H1 (cell line): ENCODE measurements at regions not wholly inside any gene's neighbourhood (a gene's known extent, or its start where the extent isn't known, plus 50 kb on each side); places are given as distances from the start of the nearest gene placed in this dataset.

Experiments used
- CTCF ChIA-PET: fragments of 300-600 bp; sonication (Branson Sonifier 250); formaldehyde crosslinking; loops from one replicate; lab custom pipeline; 2021; ENCODE audit not compliant: partially characterized antibody; lab: Charles Lee
- POLR2A ChIA-PET: fragments of 300-600 bp; sonication (Branson Sonifier 250); formaldehyde crosslinking; loops from one replicate; lab custom pipeline; 2021; ENCODE audit warnings: inconsistent platforms; ENCODE audit not compliant: partially characterized antibody; lab: Charles Lee
- DNase-seq, 2 experiments: peaks; one replicate each; pipeline versions ENCODE4 v3.0.0 to v3.0.0-alpha.2; 2010 to 2022; ENCODE audit warnings: low spot score in 2 of 2, low read depth in 1 of 2, mixed read lengths in 1 of 2
- FAIRE-seq: peaks from 2 replicates; lab custom pipeline; 2011; peaks lifted over from hg19 to GRCh38; lab: Jason Lieb, UNC
- H2AFZ ChIP-seq: 2 replicates; pipeline ENCODE4 v1.8.1; 2012; ENCODE audit warnings: low read length, inconsistent platforms
- H2AK5ac ChIP-seq: 2 replicates; pipeline ENCODE4 v1.6.1; 2013; ENCODE audit warnings: low read depth, low read length
- H2BK120ac ChIP-seq: replicated peaks from 2 replicates; pipeline ENCODE3; 2013; ENCODE audit warnings: low read depth, low read length, inconsistent platforms
- H2BK12ac ChIP-seq: 2 replicates; pipeline ENCODE4 v1.6.1; 2013; ENCODE audit warnings: low read depth, low read length
- H2BK15ac ChIP-seq: 2 replicates; pipeline ENCODE4 v1.6.1; 2013; ENCODE audit warnings: low read length
- H2BK20ac ChIP-seq: 2 replicates; pipeline ENCODE4 v1.6.1; 2013; ENCODE audit warnings: low read length
- H2BK5ac ChIP-seq: 2 replicates; pipeline ENCODE4 v1.6.1; 2013; ENCODE audit warnings: low read depth, low read length
- H3K14ac ChIP-seq: 2 replicates; pipeline ENCODE4 v1.6.1; 2013; ENCODE audit warnings: inconsistent platforms; ENCODE audit not compliant: insufficient read length
- H3K18ac ChIP-seq: 2 replicates; pipeline ENCODE4 v1.6.1; 2013; ENCODE audit warnings: low read length; ENCODE audit errors: extremely low read depth
- H3K23ac ChIP-seq: 2 replicates; pipeline ENCODE4 v1.6.1; 2013; ENCODE audit warnings: inconsistent platforms; ENCODE audit not compliant: insufficient read length
- H3K23me2 ChIP-seq: 2 replicates; pipeline ENCODE4 v1.6.1; 2013; ENCODE audit warnings: low read depth, low read length
- H3K27ac ChIP-seq: 2 replicates; pipeline ENCODE4 v1.6.1; 2011; ENCODE audit warnings: low read depth, low read length, inconsistent platforms
- H3K27me3 ChIP-seq, 4 experiments: replicated peaks in 1 of 4; 1 replicate in 1 of 4; 2 replicates in 3 of 4; pipeline versions ENCODE4 v1.6.1 to v1.8.1; 2011 to 2013; ENCODE audit warnings: low read length in 3 of 4, mild to moderate bottlenecking in 3 of 4, inconsistent platforms in 2 of 4, mixed read lengths in 2 of 4, moderate library complexity in 1 of 4; ENCODE audit not compliant: control insufficient read depth in 3 of 4, insufficient read depth in 3 of 4; ENCODE audit errors: extremely low read depth in 1 of 4
- H3K36me3 ChIP-seq, 4 experiments: 2 replicates each; pipeline versions ENCODE4 v1.6.1 to v1.8.1; 2011 to 2013; ENCODE audit warnings: mild to moderate bottlenecking in 4 of 4, low read length in 3 of 4, moderate library complexity in 2 of 4, control low read depth in 1 of 4, inconsistent platforms in 1 of 4; ENCODE audit not compliant: insufficient read depth in 4 of 4, control insufficient read depth in 2 of 4
- H3K4ac ChIP-seq: replicated peaks from 2 replicates; pipeline ENCODE3; 2013; ENCODE audit warnings: low read length, low read depth, mixed read lengths, inconsistent platforms; ENCODE audit not compliant: insufficient read length
- H3K4me1 ChIP-seq, 4 experiments: replicated peaks in 1 of 4; 1 replicate in 1 of 4; 2 replicates in 3 of 4; pipeline versions ENCODE4 v1.6.1 to v1.8.1; 2011 to 2013; ENCODE audit warnings: low read length in 3 of 4, inconsistent platforms in 2 of 4, mixed read lengths in 1 of 4; ENCODE audit not compliant: insufficient read depth in 4 of 4, control insufficient read depth in 3 of 4
- H3K4me2 ChIP-seq, 2 experiments: 2 replicates each; pipeline versions ENCODE4 v1.6.1 to v1.8.1; 2011 to 2013; ENCODE audit warnings: low read depth in 2 of 2, low read length in 2 of 2, control low read depth in 1 of 2, inconsistent platforms in 1 of 2, mild to moderate bottlenecking in 1 of 2; ENCODE audit not compliant: insufficient read depth in 1 of 2
- H3K4me3 ChIP-seq, 4 experiments: fragments of 200-600, 300-600 bp in 1 of 4; sonication (generic), shearing (Covaris generic), sonication (Bioruptor Twin) in 1 of 4; 2 replicates each; pipeline versions ENCODE4 v1.5.1 to v1.8.1; 2011 to 2016; ENCODE audit warnings: low read length in 4 of 4, low read depth in 3 of 4, control low read depth in 2 of 4, inconsistent platforms in 2 of 4, mild to moderate bottlenecking in 2 of 4, mixed read lengths in 1 of 4, moderate library complexity in 1 of 4; ENCODE audit not compliant: insufficient read depth in 2 of 4; ENCODE audit errors: extremely low read depth in 1 of 4
- H3K56ac ChIP-seq: replicated peaks from 2 replicates; pipeline ENCODE3; 2013; ENCODE audit warnings: low read depth, mild to moderate bottlenecking, mixed read lengths, low read length, inconsistent platforms; ENCODE audit not compliant: insufficient read length
- H3K79me1 ChIP-seq: 2 replicates; pipeline ENCODE4 v1.6.1; 2013; ENCODE audit warnings: low read depth, low read length, control low read depth
- H3K79me2 ChIP-seq, 2 experiments: 2 replicates each; pipeline versions ENCODE4 v1.6.1 to v1.8.1; 2012 to 2013; ENCODE audit warnings: low read length in 2 of 2, mild to moderate bottlenecking in 2 of 2, inconsistent platforms in 1 of 2; ENCODE audit not compliant: insufficient read depth in 2 of 2, control insufficient read depth in 1 of 2
- H3K9ac ChIP-seq, 4 experiments: replicated peaks in 1 of 4; 1 replicate in 1 of 4; 2 replicates in 3 of 4; pipeline versions ENCODE4 v1.6.1 to v1.8.1; 2011 to 2013; ENCODE audit warnings: low read depth in 3 of 4, low read length in 3 of 4, control low read depth in 2 of 4, mild to moderate bottlenecking in 2 of 4, moderate library complexity in 2 of 4, inconsistent platforms in 1 of 4; ENCODE audit errors: extremely low read depth in 1 of 4
- H3K9me3 ChIP-seq, 2 experiments: 2 replicates each; pipeline versions ENCODE4 v1.6.1 to v1.8.1; 2012 to 2013; ENCODE audit warnings: mild to moderate bottlenecking in 2 of 2, moderate library complexity in 2 of 2, control low read depth in 1 of 2, inconsistent platforms in 1 of 2, low read depth in 1 of 2, low read length in 1 of 2, mixed read lengths in 1 of 2; ENCODE audit not compliant: insufficient read depth in 2 of 2
- H4K20me1 ChIP-seq, 2 experiments: replicated peaks in 1 of 2; 2 replicates each; pipeline versions ENCODE3 to v1.8.1; 2011 to 2013; ENCODE audit warnings: inconsistent platforms in 2 of 2, low read length in 2 of 2, mild to moderate bottlenecking in 1 of 2; ENCODE audit not compliant: insufficient read depth in 2 of 2, control insufficient read depth in 1 of 2
- H4K5ac ChIP-seq: 2 replicates; pipeline ENCODE4 v1.6.1; 2013; ENCODE audit warnings: low read length, low read depth, mixed read lengths, inconsistent platforms; ENCODE audit not compliant: insufficient read length
- H4K8ac ChIP-seq: 2 replicates; pipeline ENCODE4 v1.8.0; 2013; ENCODE audit warnings: mild to moderate bottlenecking, moderate library complexity, low read length, inconsistent platforms; ENCODE audit not compliant: insufficient read depth; ENCODE audit errors: extremely low read depth
- H4K91ac ChIP-seq: replicated peaks from 2 replicates; pipeline ENCODE3; 2013; ENCODE audit warnings: low read length, mixed read lengths, inconsistent platforms; ENCODE audit not compliant: insufficient read length
- CHD2 ChIP-seq: IDR thresholded peaks from 2 replicates; pipeline ENCODE4 v1.6.1; 2012; ENCODE audit warnings: low read length, improper control_type of control experiment
- CTBP2 ChIP-seq: IDR thresholded peaks from 2 replicates; pipeline ENCODE4 v1.7.0; 2011; ENCODE audit warnings: borderline replicate concordance, mild to moderate bottlenecking, moderate library complexity, mixed read lengths, low read length; ENCODE audit not compliant: insufficient read depth, insufficient read length
- ZNF274 ChIP-seq: IDR thresholded peaks from 2 replicates; pipeline ENCODE4 v1.7.0; 2012; ENCODE audit warnings: low read length, borderline replicate concordance; ENCODE audit errors: extremely low read depth

GRCh38 chr12:88658009-88658408 lies 77.7 kb upstream of the KITLG start (continued):
- no peak for TF ChIP-seq CHD2
- TF ChIP-seq ZNF274, result no peak

- CTCF ChIA-PET, result no interaction called here
- Histone ChIP-seq H2AK5ac (no peak overlapping the region), H3K4me1 (no peaks in the 10 kb centered on the region), H3K4ac (no peak overlapping the region), H2BK20ac (no peak overlapping the region), H3K14ac (no peak overlapping the region), H2BK120ac (no peak overlapping the region), H3K4me3 (no peak overlapping the region), H3K18ac (no peak overlapping the region), H2BK5ac (no peak overlapping the region), H3K27ac (no peak overlapping the region), H3K9ac (no peak overlapping the region), H3K79me2 (no peaks in the 10 kb centered on the region), H3K56ac (no peak overlapping the region), H4K91ac (no peak overlapping the region)
- no peak for DNase-seq
- TF ChIP-seq CTBP2, result no peak
- TF ChIP-seq, all 59 proteins: peak for 0
- H3K27me3 ChIP-seq, result no peaks in the 10 kb centered on the region
- no peak overlapping the region for H4K8ac ChIP-seq
- H2BK12ac ChIP-seq, result no peak overlapping the region
- FAIRE-seq, result no peak
- no peaks in the 10 kb centered on the region for H3K36me3 ChIP-seq
- peak overlapping the region; percentile 41; the same call in 1 of the 2 replicates for H2AFZ ChIP-seq
- POLR2A ChIA-PET, result interaction anchor here (1.1 kb wide), 1 partner anchor 48 kb away, joined by 3 read pairs; no protein-coding TSS in a partner anchor
- H4K20me1 ChIP-seq, result no peaks in the 10 kb centered on the region
- no peaks in the 10 kb centered on the region for H3K79me1 ChIP-seq
- no peaks in the 10 kb centered on the region for H3K9me3 ChIP-seq
- H3K23me2 ChIP-seq, result no peaks in the 10 kb centered on the region
- no peak overlapping the region for H3K4me2 ChIP-seq
- no peak overlapping the region for H4K5ac ChIP-seq
- no peak overlapping the region for H3K23ac ChIP-seq
- no peak overlapping the region for H2BK15ac ChIP-seq
Measured at GRCh38 chr12:88650715-88651114, 70.4 kb upstream of the KITLG start.
